Colonic mucosa (tissue), 4 donors: ENCODE measurements at regions not wholly inside any gene's neighbourhood (a gene's known extent, or its start where the extent isn't known, plus 50 kb on each side); places are given as distances from the start of the nearest gene placed in this dataset.

ENCODE experiments used
- DNase-seq: peaks from one replicate; pipeline ENCODE4 v3.0.0-alpha.2; 2020
- H3K27ac ChIP-seq: fragments of 200-600 bp; one replicate; pipeline ENCODE4 v1.8.0; 2021
- H3K27me3 ChIP-seq: fragments of 200-600 bp; one replicate; pipeline ENCODE4 v1.8.0; 2021
- H3K36me3 ChIP-seq: fragments of 200-600 bp; one replicate; pipeline ENCODE4 v1.8.0; 2021
- H3K4me1 ChIP-seq: fragments of 200-600 bp; one replicate; pipeline ENCODE4 v1.8.0; 2021; ENCODE audit warnings: mild to moderate bottlenecking
- H3K4me3 ChIP-seq: fragments of 200-600 bp; one replicate; pipeline ENCODE4 v1.8.0; 2021
- H3K9ac ChIP-seq, 2 donors: one replicate each; pipeline ENCODE4 v1.7.0; 2013; ENCODE audit warnings: control low read depth in 2 of 2, low read depth in 2 of 2, low read length in 2 of 2
- H3K9me3 ChIP-seq: fragments of 200-600 bp; one replicate; pipeline ENCODE4 v1.8.0; 2021
- intact Hi-C: fragments of 100-400 bp; cut with DNase I; formaldehyde crosslinking; loops from one replicate; pipeline ENCODE4 v1.14.1; 2022
- TF ChIP-seq, protein P1 (sequence below): fragments of 200-600 bp; IDR thresholded peaks from one replicate; pipeline ENCODE4 v1.8.0; 2022; ENCODE audit warnings: antibody characterized with exemption, mild to moderate bottlenecking
- donor health status: healthy.
- donor health status: DM: no; HTN: no; CAD: no.
- donor health status: DM: no; HTN: no; CAD: no.

- Histone ChIP-seq H3K36me3 (no peaks in the 10 kb centered on the region), H3K27ac (no peak overlapping the region), H3K4me1 (no peaks in the 10 kb centered on the region), H3K4me3 (no peak overlapping the region), H3K9me3 (no peaks in the 10 kb centered on the region), H3K9ac (no peak overlapping the region), H3K27me3 (no peaks in the 10 kb centered on the region)
- TF ChIP-seq, protein P1, sequence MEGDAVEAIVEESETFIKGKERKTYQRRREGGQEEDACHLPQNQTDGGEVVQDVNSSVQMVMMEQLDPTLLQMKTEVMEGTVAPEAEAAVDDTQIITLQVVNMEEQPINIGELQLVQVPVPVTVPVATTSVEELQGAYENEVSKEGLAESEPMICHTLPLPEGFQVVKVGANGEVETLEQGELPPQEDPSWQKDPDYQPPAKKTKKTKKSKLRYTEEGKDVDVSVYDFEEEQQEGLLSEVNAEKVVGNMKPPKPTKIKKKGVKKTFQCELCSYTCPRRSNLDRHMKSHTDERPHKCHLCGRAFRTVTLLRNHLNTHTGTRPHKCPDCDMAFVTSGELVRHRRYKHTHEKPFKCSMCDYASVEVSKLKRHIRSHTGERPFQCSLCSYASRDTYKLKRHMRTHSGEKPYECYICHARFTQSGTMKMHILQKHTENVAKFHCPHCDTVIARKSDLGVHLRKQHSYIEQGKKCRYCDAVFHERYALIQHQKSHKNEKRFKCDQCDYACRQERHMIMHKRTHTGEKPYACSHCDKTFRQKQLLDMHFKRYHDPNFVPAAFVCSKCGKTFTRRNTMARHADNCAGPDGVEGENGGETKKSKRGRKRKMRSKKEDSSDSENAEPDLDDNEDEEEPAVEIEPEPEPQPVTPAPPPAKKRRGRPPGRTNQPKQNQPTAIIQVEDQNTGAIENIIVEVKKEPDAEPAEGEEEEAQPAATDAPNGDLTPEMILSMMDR = no peak
- no peak for DNase-seq
- intact Hi-C loops = no loop called here
Measured at GRCh38 chr3:176951144-176951543, 246.1 kb downstream of the TBL1XR1 start.

DNA sequence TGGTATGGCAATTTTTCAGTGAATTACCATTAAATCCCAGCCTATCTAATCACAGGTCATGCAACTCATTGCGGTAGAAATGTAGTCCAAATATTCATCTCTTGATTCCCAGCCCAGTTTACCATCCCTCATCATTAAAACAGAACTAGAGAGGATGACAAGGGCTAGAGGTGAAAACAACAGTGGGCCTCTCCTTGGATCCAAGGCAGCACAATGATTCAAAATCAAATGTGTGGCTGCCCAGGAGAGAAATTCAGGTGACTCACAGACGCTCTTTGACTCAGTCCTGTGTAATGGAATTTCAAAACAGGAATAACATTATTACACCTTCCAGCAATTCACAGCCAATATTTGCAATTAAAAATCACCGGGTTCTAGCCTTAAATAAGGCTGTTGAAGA lies 246.5 kb downstream of the TBL1XR1 start:
- no peak overlapping the region for H3K27ac ChIP-seq
- TF ChIP-seq, protein P1 = no peak
- H3K4me3 ChIP-seq = no peak overlapping the region
- DNase-seq = no peak
- H3K36me3 ChIP-seq = no peaks in the 10 kb centered on the region
- no peaks in the 10 kb centered on the region for H3K4me1 ChIP-seq
- no peaks in the 10 kb centered on the region for H3K27me3 ChIP-seq
- intact Hi-C loops = no loop called here
- no peaks in the 10 kb centered on the region for H3K9me3 ChIP-seq
- no peak overlapping the region for H3K9ac ChIP-seq

DNA sequence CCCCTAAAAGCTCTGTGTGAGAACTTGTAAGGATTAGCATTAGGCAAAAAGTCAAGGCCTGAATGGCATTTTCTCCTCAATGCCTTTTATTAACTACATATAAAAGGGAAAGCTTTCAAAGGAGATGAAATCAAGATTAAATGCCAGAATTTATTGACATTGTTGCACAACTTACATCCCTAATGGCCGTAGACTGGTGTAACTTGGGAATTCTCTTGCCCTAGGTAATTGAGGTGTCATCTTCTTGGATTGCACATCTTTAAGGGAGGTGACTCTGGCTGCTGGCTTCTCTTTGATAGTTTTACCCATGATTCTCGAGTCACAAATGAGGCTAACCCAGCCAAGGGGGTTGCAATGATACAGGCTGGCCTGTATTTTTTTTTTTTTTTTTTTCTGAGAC lies 249.1 kb downstream of the TBL1XR1 start:
- TF ChIP-seq, protein P1 = no peak
- no peak for DNase-seq
- H3K4me1 ChIP-seq = no peaks in the 10 kb centered on the region

GRCh38 chr3:176946202-176946601 lies 251.1 kb downstream of the TBL1XR1 start:
- Histone ChIP-seq H3K27ac (no peak overlapping the region), H3K4me3 (no peak overlapping the region), H3K9me3 (no peaks in the 10 kb centered on the region), H3K27me3 (no peaks in the 10 kb centered on the region), H3K9ac (no peak overlapping the region), H3K36me3 (no peaks in the 10 kb centered on the region), H3K4me1 (no peaks in the 10 kb centered on the region)
- no peak for DNase-seq
- TF ChIP-seq, protein P1 = no peak
- intact Hi-C loops = no loop called here

More for the DNA sequence above, 249.1 kb downstream of the TBL1XR1 start:
- no peaks in the 10 kb centered on the region for H3K9me3 ChIP-seq
- no peaks in the 10 kb centered on the region for H3K27me3 ChIP-seq
- H3K4me3 ChIP-seq = no peak overlapping the region
- H3K9ac ChIP-seq = no peak overlapping the region
- no peaks in the 10 kb centered on the region for H3K36me3 ChIP-seq
- intact Hi-C loops = no loop called here
- H3K27ac ChIP-seq = no peak overlapping the region

DNA sequence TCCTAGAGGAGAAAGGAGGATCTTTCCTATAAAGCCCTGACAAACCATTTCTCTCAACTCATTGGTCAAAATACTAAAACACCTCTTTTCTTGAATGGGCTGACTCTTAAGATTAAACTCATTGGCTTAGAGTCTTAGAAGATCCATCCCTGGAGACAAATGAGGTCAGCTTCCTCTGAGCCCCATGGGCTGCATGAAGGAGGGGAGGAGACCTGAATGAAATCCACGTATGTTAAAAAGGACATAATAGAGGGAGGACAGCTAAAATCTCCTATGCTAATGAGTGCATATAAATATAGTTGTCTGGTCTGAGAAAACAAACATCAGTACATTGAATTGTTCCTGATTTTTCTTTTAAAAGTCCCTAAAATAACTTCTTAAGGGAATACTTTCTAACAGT lies 255.0 kb downstream of the TBL1XR1 start:
- Histone ChIP-seq H3K4me3 (no peak overlapping the region), H3K9me3 (no peaks in the 10 kb centered on the region), H3K36me3 (no peaks in the 10 kb centered on the region), H3K9ac (no peak overlapping the region), H3K4me1 (no peaks in the 10 kb centered on the region), H3K27ac (no peak overlapping the region), H3K27me3 (no peaks in the 10 kb centered on the region)
- TF ChIP-seq, protein P1 = no peak
- intact Hi-C loops = no loop called here
- no peak for DNase-seq

DNA sequence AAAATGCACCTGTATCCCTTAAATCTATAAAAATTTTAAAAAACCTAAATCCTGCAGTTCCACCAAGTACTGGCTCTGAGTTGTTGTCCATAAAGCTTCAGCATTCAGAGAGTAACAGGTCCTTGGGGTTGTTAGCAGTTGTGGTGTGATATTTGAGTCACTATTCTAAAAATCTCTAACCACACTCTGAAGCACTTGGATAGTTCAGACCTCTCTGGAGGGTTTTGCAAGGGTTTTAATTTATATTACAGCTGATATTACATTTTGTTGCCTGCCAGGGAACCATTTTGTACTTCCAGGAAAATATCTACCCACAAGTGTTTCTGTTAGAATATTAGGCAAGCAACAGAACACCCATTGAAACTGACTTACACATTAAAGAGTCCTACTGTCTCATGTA lies 255.6 kb downstream of the TBL1XR1 start:
- TF ChIP-seq, protein P1 = no peak
- no peaks in the 10 kb centered on the region for H3K4me1 ChIP-seq
- no peak overlapping the region for H3K9ac ChIP-seq
- H3K4me3 ChIP-seq = no peak overlapping the region
- H3K9me3 ChIP-seq = no peaks in the 10 kb centered on the region
- intact Hi-C loops = no loop called here
- H3K27ac ChIP-seq = no peak overlapping the region
- H3K36me3 ChIP-seq = no peaks in the 10 kb centered on the region
- DNase-seq = no peak
- no peaks in the 10 kb centered on the region for H3K27me3 ChIP-seq
